ENCODE measurements at regions not wholly inside any gene's neighbourhood (a gene's known extent, or its start where the extent isn't known, plus 50 kb on each side); places are given as distances from the start of the nearest gene placed in this dataset.

DNA sequence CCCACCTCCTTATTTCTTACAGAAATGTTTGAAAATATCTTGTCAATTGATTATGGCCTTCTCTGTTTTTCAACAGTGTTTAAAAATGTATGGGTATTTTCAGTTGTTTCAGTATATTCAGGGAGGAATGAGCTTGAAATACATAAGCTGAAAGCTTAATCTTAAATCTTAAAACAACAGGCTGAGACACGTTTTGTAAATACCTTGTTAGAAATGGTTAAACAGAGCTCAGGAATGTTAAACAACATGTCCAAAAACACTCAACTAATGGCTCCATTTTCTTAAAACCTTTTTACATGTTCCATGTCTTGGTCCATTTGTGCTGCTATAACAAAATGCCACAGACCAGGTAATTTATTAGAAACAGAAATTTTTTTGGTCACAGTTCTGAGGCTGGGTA lies 953.8 kb upstream of the ADGRL2 start:
- no peak for DNase-seq

DNA sequence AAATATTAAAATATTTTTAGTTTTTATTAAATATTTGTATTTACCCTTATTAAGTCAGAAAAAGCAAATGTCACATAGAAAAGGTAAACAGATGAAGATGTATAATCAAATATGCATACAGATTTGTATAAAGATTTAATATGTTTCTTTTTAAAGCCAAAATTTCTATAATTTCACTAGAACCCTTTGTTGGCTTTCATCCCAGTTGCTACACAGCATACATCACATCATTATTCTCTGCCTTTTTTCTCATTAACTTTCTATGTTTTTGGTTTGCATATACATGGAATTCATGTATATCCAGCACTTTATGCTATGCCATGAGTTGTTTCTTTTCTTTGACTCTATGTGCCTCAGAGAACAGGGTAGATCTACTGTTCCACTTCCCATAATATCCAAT lies 957.9 kb upstream of the ADGRL2 start:
- no peak for DNase-seq

DNA sequence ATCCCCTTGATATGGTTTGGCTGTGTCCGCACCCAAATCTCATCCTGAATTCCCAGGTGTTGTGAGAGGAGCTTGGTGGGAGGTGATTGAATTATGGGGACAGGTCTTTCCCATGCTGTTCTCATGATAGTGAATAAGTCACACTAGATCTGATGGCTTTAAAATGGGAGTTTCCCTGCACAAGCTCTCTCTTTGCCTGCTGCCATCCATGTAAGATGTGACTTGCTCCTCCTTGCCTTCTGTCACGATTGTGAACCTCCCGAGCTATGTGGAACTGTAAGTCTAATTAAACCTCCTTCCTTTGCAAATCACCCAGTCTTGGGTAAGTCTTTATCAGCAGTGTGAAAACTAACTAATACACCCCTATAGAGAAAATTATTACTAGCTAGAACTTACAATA lies 959.5 kb upstream of the ADGRL2 start:
- DNase-seq = no peak

DNA sequence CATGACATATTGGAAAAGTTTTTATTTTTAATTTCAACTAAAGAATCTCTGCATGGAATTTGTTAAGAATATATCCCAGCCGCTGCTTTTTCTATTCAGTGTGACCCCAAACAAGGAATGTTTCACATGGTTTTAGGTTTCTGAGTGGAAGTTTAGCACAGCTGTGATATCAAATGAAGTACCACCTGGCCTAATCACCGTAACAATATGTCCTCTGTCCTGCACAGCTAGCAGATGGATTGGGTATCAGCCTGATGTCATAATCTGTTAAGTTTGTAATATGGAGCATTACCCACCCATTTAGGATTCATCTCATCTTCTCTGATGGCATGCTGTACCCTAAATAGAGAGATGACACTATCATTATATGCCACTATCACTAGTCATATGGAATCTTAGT lies 963.7 kb upstream of the ADGRL2 start:
- DNase-seq = no peak

DNA sequence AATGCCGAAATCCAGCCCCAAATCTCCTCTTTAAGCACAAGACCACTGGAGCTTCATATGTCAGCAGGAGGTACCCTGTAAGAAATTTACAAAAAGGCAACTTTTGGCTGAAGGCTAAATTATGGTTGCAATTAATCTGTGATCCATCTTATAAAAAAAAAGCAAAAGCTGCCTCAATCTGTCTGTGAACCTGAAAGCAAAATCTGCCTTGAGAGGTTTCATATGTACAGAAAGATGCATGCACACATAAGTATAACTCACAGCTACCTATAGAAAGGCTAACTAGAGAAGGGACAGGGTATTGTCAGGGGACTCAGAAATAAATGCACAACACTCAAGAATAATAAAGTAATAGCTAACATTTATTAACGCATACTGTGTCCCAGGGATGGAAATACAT lies 964.2 kb upstream of the ADGRL2 start:
- no peak for DNase-seq

DNA sequence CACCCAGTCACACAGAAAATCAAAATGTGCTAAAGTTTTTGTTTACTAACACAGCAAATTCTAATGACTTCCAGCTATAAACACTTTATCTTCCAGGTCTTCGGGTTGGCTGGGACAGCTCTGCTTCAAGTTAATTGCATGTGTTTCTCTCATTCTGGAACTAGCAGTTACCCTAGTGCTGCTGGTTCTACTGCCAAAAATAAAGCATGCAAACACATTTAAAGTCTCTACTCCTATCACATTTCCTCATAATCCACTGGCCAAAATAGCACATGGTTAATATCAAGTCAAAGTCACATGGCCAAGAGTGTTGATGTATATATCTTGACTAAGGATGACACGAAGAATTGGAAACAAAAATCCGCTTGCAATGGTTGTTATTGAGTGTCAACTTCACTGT lies 973.1 kb upstream of the ADGRL2 start:
- no peak for DNase-seq

DNA sequence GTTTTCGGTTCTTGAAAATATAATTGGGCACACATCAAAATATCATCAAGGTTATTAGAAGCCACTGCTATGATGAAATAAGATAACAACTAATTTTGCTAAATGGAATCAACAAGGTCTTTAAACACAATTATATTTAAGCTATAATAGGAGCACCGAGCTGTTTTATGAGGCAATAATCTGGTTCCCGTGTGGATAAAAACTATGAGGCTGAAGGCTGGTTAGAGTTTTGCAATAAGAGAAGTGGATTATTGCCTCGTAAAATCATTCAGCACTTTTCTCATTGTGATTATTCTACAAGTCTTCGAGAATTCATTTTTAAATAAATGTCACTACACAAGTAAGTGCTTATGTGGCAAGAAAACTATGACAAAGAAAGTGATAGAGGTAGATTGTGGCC lies 975.7 kb upstream of the ADGRL2 start:
- DNase-seq = no peak

DNA sequence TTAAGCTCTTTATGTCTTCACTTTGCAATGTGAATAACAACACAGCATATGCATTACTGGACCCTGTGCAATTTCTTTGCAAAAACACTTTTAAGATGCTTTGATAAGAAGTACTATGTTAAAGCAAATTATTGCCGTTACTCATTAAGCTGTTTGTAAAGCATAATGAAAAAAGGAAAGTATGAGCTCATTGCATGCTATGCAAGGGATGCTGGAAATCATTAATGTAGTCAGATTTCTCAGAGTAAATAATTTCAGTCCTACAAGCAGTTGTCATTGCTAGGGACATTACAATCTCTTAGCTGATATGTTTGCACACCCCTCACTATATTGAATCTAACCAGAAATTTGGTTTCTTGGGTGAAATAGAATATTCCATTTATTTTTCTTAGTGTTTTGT lies 982.5 kb upstream of the ADGRL2 start:
- DNase-seq = no peak

DNA sequence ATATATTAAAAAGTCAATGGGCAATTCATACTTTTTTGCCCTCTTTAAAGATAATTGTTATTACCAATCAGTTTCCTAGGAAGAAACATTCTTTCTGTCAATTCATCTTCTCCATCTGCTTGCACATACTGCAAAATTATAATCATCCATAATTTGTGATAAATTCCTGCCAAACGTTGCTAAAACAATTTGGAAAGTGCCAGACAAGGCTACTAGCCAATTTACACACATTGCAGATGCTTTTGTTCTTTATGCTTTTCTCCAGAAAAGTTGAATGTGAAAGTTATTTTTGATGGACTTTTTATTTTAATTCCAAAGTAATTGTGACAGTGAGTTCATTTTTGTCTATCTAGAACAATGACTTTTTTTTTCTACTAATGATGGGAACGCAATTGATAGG lies 992.8 kb upstream of the ADGRL2 start:
- DNase-seq = no peak

DNA sequence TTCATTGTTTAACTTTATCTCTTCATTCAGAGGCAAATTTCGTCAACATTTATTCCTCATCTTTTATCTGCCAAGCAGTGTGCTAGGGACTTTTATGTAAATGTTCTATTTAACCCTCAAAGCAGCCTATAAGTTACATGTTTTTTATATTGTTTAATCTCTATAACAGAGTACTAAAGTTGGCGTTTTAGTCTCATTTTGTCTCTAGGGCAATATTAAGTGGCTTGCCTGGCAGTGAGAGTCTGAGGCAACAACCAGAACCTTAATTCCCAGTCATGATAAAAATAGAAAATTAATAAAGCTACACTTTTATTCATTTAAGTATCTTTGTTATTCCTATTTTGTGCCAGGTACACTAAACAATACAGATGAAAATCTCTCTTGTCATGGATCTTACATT lies 994.3 kb upstream of the ADGRL2 start:
- DNase-seq = no peak

DNA sequence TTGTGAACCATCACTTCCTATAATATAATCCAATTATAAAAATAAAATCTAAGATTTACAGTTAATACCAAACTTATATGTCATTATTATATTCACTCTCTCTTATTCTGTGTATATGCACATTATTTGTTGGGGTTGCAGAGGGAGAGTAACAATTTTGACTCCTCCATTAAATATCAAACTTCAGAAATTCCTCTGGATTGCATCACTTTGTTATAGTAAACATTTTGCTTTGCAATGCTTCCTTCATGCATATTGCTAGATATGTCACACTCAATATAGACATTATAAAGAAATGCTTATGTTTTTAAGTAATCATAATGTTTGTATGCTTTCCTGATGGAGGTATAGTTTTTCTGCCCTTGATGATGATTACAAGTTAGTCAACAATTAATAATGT lies 999.0 kb upstream of the ADGRL2 start:
- no peak for DNase-seq

DNA sequence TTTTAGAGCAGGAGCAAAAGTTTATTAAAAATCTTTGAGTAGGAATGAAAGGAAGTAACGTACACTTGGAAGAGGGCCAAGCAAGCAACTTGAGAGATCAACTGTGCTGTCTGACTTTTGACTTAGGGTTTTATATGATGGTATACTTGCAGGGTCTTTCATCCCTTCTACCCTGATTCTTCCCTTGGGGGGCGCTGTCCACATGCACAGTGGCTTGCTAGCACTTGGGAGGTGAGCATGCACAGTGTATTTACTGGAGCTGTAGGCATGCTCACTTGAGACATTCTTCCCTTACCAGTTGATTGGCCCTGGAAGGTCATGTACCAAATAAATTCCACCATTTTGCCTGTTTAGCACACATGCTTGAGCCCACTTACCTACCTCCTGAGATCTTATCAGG lies 1001.3 kb upstream of the ADGRL2 start:
- DNase-seq = no peak

DNA sequence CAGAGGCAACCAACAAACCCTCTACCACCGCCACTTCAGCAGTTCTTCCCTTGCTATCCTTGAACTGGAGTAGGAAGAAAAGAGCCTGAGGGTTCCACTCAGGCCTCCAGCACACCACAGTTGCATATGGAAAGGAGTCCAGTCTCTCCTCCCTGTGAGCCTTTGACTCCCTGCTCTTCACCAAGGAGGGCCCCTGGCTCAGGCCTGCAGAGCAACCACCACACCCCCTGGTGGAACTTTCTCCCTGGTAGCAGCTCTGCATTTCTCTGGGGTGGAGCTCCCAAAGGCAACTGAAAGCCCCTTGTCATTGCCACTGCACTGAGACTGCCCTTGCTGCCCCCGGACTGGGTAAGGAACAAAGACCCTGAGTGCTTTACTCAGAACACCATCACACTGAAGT lies 1021.5 kb upstream of the ADGRL2 start:
- DNase-seq = no peak

DNA sequence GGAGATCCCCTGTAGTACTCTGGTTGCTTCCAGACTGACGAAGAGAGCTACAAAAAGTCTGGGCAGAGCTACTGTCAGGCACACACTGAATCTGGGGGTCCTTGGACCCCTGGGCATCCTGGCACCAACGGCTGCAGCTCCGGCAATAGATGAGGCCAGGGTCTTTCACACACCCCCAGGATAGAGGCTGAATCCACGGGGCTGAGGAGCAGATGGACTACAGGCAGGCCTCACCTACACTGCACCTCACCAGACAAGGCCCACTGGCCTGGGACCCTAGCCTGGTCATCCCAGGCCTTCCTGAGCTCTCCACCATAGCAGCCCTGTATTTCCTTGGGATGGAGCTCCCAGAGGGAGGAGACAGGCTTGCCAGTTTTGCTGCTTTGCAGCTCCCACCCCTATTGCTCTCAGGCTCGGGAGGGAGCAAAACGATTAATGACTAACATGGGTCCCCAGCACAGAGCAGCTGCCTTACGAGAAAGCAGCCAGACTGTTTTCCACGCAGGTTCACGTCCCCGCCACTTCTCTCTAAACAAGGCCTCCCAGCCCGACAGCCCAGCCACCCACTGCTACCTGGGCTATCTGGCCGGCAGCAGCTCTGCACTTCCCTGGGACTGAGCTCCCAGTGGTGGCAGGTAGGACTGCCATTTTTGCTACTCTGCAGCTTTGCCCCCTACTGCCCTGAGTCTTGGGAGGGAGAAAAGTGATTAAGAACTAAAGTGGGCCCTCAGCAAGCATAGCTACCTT lies 1022.5 kb upstream of the ADGRL2 start:
- no peak for DNase-seq

DNA sequence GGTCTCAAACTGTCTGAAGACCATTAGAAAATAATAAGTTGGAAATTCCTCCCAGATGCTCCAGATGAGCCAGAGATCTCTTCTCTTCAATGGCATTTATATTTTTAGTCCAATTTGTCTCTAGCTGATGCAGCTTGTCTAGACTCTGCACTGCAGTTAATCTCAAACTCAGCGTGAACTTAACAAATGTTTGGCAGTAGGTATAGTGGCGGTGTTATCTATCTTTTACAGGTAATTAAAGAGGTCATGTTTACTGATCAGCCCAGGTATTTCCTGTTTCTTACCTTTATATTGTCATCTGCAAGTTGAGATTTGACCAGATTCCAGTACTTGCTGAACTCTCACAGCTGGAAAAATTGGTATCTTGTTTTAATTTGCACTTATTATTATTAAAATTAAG lies 1024.5 kb upstream of the ADGRL2 start:
- DNase-seq = no peak

DNA sequence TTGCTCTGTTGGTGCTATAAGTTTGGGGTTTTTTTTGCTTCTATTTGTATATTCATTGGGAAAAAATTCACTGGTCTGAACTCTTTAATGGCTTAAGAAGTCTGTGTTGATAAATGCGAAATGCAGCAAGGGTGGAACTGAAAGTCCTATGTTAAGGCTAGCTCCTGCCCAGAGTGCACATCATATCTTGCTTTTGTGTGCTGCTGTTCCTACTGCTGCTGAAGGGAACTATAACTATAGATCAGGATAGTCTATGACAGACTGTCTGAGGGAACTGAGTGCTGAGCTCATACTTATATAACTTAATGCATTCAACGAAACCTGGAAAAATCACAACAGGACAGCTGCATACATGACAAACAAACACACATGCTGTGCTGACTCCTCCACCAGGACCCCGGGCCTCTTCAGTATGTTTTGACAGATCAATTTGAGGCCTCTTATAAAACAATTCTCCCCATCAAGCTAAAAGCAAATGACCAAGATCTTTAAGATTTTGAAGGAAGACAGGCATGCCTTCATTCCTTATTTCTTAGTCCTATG lies 1031.5 kb upstream of the ADGRL2 start:
- DNase-seq = no peak

DNA sequence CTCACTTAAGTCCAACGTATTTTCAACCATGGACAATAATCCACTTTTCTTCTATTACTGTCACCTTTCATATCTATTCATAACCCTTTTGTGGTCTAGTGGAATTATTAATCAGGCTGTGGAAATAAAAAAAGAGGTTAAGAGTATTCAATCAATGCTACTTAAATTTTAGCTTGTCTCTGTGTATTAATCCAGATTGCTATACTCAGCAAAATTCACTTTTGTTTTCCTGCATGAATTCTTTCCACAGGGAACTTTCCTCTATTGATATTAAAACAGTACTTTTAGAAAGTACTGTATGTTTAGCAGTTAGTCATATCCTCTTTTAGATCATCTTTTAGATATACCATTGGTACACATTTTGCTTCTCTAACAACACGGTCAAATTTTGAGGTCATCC lies 1033.0 kb upstream of the ADGRL2 start:
- DNase-seq = no peak

DNA sequence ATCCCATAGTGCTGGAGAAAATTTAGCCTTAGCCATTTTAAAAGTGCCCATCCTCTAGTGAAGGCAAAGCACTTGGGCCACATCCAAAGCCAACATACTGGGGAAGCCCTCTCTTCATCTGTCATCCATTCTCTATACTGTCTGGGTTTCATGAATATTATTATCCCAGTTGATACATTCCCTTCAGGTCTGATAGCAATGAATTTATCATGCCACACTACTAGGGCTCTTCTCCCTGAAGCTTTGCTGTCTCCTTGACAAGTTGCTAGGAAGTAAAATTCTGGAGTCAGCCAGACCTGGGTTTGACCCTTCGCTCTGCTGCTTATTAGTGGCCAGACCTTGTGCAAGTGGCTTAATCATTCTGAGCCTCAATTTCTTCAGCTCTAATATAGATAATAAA lies 1041.4 kb upstream of the ADGRL2 start:
- no peak for DNase-seq

DNA sequence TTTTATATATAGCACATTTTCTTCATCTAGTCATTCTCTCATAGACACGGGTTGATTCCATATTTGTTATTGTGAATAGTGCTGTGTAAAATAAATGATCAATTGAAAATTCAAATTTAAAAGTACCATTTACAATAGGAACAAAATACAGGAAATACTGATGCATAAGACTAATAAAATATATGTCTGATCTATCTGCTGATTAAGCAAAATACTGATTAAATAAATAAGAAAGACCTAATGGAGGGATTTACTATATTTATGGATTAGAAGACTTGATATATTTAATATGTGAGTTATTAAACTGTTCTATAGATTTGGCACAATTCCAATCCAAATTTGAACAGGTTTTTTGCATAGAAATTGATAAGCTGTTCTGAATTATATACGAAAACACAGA lies 1044.8 kb upstream of the ADGRL2 start:
- no peak for DNase-seq

DNA sequence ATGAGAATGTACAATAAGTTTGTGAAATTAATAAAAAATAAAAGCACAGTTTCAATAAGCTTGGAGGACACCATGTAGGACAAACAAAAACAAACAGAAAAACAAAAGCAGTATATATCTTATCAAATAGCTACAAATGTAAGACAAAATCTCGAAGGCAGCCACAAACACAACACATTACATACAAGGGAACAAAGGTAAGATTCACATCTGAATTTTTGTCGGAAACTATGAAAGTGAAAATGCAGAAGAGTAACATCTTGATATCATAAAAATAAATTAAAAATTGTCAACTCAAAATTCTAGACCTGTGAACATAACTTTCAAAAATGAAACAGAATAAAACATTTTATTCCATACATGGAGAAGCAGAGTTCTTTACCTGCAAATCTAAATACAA lies 1049.5 kb upstream of the ADGRL2 start:
- no peak for DNase-seq

DNA sequence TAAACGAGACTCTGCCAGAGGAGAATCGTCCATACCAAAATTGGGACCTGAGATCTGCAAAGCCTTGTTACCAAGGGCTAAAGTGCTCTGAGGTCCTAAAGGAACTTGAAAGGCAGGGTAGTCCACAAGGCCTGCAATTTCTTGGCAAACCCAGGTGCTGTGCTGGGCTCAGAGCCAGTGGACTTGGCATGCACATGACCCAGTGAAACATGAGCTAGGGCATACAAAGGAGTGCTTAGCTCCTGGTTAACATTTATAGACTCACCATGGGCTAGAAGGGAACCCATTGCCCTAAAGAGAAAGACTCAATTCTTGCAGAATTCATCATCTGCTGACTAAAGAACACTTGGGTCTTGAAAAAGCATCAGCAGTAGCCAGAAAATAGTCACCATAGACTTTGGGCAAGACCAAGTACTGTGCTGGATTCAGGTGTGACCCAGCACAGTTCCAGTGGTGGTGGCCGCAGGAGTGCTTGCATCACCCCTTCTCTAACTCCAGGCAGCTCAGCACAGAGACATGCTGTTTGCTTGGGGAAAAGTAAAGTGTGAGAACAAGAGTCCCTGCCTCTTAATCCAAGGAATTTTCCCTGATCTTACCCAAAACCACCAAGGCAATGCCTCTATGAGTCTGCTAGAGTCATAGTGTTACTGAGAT lies 1069.4 kb upstream of the ADGRL2 start:
- no peak for DNase-seq

DNA sequence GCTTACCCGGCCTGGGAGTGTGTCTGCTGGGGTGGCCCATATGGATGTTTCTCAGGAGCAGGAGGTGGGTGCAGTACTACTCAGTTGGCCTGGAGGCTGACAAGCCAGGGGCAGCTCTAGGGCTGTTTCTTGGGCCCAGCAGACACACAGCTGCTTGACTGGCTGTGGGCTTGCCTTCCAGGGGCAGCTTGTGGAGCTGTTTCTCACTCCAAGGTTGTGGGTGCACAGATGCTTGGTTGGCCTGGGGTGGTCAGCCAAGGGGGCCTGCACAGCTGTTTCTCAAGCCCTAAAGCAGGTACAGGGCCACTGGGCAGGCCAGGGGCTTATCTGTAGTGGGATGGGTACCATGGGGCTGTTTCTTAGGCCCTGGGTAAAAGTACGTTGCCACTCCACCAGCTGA lies 1078.1 kb upstream of the ADGRL2 start:
- DNase-seq = no peak

DNA sequence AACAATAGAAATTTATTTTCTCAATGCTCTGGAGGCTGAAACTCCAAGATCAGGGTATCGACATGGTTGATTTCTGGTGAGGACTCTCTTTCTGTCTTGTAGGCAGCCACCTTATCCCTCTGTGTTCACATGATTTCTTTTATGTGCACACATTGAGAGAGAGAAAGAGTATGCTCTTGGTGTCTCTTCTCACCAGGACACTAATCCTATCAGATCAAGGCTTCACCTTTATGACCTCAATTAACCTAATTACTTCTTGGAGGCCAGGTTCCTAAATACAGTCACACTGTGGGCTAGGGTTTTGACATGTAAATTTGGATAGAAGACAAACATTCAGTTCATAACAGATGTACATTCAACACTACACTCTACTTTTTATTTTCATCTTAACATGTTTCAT lies 1094.2 kb upstream of the ADGRL2 start:
- DNase-seq = no peak

DNA sequence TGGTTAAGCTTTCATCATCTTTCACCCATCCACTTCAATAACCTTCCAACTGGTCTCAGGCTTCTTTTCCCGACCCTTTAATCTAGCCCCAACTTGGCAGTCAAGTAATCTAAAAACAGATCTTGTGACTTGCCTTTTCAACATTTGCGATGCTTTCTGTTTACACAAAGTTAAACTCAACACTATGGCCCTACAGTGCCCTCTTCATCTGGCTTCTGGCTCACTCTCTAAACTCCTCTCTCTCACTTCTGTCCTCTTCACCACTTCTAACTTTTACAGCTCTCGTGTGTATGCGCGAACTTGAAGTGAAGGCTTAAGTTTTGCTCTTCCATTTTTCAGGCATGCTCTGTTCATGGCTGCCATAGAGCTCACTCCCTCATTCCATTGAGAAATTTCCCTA lies 1122.3 kb upstream of the ADGRL2 start:
- DNase-seq = no peak

DNA sequence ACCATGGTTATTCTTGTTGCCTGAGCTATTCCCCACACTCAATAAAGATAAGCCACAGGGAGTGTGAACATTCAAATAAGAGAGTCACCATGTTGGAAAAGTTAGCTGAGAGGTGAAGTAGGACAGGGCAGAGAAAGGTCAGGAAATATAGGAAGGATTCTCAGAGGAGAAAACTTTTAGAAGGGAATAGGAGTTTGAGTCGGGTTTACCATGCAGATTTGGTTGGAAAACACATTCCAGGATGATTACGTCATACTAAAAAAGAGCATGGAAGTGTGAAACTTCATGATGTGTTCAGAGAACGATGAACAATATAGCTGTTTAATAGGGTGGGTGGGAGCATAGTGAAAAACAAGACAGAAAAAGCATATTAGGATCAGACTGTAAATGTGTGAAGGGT lies 1125.3 kb upstream of the ADGRL2 start:
- no peak for DNase-seq

Data from NCI-H1436 treated with DMSO at 0.1 percent for 48 hours (cell line).